Spleen (tissue), 7 donors: ENCODE measurements at regions not wholly inside any gene's neighbourhood (a gene's known extent, or its start where the extent isn't known, plus 50 kb on each side); places are given as distances from the start of the nearest gene placed in this dataset.
"Not testable (repeated sequence)": the region's sequence is repeated elsewhere in the genome, so short reads cannot be mapped to it uniquely, and the experiment has no call there.

Experiments used
- CTCF ChIP-seq, 11 experiments: fragments of 200-600 bp in 7 of 11; fragments of 450-650 bp in 4 of 11; sonication (generic) in 4 of 11; IDR thresholded peaks in 8 of 11; conservative IDR thresholded peaks in 3 of 11; 1 replicate in 7 of 11; 2 replicates in 4 of 11; pipeline versions ENCODE4 v1.4.0 to v1.8.0; 2016 to 2021; ENCODE audit warnings: antibody characterized with exemption in 11 of 11, inconsistent platforms in 4 of 11, mild to moderate bottlenecking in 1 of 11
- POLR2A ChIP-seq, 3 donors: fragments of 450-650 bp; IDR thresholded peaks; one replicate each; pipeline ENCODE4 v1.5.1; 2017; ENCODE audit warnings: antibody characterized with exemption in 3 of 3, mild to moderate bottlenecking in 1 of 3
- donor health status: DM: no; HTN: no; CAD: no; lungs with moderate emphysema.
- donor health status: DM: no; HTN: no; CAD: no.
- donor health status: DM: no; HTN: no; CAD: no.

- TF ChIP-seq CTCF (IDR thresholded peaks at IDR 0.05 in 8 of 11, conservative IDR thresholded peaks at IDR 0.05 in 3 of 11); POLR2A (IDR thresholded peaks at IDR 0.05): not testable (repeated sequence)
These were observed 291.2 kb upstream of the FRG2C start for GRCh38 chr3:75372964-75373363.
